GM12892 (cell line): ENCODE measurements at regions not wholly inside any gene's neighbourhood (a gene's known extent, or its start where the extent isn't known, plus 50 kb on each side); places are given as distances from the start of the nearest gene placed in this dataset.

Experiments used
- POLR2A ChIP-seq: IDR thresholded peaks from 2 replicates; pipeline ENCODE4 v1.6.1; 2011; ENCODE audit warnings: low read depth, low read length, control low read depth
- POLR2AphosphoS5 ChIP-seq: IDR thresholded peaks from 2 replicates; pipeline ENCODE4 v1.6.1; 2011; ENCODE audit warnings: low read depth, low read length, control low read depth

- TF ChIP-seq POLR2A (no peak), POLR2AphosphoS5 (no peak)
Observed at GRCh38 chrX:28324321-28324721, 262.9 kb upstream of the IL1RAPL1 start.
